SHP77 treated with DMSO at 0.1 percent for 48 hours (cell line): ENCODE measurements at regions not wholly inside any gene's neighbourhood (a gene's known extent, or its start where the extent isn't known, plus 50 kb on each side); places are given as distances from the start of the nearest gene placed in this dataset.

Source experiments
- DNase-seq: peaks from one replicate; lab custom pipeline; 2025; lab: John Stamatoyannopoulos, UW

DNA sequence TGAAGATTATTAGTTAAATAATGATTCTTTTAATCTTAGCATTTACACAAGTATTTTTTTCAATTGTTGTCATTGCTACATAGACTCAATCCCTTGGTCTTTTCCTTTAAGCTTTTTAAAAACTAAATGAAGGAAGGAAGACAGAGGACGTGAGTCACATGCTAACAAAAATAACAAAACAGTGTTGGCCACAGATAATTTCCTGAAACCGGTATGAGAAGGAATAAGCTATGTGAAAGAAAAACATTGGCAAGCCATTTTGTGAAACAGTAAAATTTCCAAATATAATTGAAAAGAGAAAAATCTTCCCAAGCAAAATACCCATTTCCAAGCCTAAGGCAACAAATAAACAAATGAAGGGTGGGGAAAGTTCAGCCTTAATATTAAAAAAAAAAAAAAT lies 223.0 kb downstream of the AHR start:
- no peak for DNase-seq

- DNase-seq, result peak; percentile 83
Observed at GRCh38 chr7:17523813-17524739, 225.6 kb downstream of the AHR start.

GRCh38 chr7:17524746-17525145 lies 226.3 kb downstream of the AHR start:
- no peak for DNase-seq

GRCh38 chr7:17526621-17527020 lies 228.2 kb downstream of the AHR start:
- DNase-seq, result no peak

- no peak for DNase-seq
Observed at GRCh38 chr7:17528636-17529035, 230.2 kb downstream of the AHR start.

GRCh38 chr7:17530244-17530643 lies 231.8 kb downstream of the AHR start:
- no peak for DNase-seq

DNA sequence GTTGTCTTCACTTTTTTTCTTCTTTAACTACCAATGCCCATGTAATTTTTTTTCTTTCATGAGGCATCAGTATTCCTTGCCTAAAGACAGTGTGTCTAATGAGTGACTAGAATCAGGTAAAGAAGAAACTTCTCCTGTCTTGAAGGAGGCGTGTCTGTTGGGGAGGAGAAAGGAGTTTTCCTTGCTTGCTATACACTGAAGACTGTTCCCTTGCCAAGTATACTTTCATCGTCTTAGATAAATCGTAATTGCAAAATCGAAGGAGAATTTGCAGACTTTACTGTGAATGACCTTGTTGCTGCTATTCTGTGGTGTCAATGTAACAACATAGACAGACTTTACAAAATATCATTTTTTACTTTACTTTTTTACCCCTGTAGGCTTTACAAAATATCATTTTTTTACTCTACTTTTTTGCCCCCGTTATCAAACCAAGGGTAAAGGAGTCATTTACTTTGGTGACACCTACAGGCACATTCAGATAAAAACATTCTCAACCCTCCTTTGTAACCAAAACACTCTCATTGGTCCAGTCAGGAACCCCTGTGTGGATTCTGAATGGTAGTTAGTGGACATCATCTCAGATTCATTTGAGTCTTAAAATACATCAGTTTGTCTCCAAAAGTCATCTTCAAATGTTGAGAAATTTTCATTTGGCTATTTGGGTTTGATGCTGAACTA lies 232.4 kb downstream of the AHR start:
- no peak for DNase-seq

DNA sequence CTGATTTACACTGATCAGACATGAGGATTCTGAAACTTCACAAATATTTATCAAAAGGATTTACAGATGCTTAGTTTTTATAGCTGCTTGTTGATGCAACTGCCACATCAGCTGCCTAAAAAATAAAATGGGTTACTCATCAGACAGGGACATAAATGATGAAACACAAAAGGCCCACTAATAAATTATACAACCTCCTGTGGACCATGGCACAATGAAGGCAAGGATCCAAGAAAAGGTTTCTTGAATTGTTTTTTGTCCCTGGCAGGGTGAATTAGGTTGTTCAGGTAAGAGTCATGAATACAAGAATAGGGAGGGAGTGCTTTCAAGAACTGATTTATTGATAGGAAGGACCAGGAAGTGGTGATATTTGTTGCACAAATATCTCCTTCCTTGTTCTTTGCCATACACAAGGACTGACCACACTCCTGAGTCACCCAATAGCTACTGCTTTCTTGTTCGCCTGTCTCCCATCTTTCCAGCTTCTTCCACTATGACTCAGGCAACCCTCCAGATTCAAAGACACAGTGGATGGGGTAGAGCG lies 234.5 kb downstream of the AHR start:
- no peak for DNase-seq

GRCh38 chr7:17534348-17534747 lies 235.9 kb downstream of the AHR start:
- DNase-seq, result no peak

GRCh38 chr7:17535776-17536175 lies 237.3 kb downstream of the AHR start:
- DNase-seq, result no peak

- no peak for DNase-seq
Observed at GRCh38 chr7:17544401-17544800, 245.9 kb downstream of the AHR start.

DNA sequence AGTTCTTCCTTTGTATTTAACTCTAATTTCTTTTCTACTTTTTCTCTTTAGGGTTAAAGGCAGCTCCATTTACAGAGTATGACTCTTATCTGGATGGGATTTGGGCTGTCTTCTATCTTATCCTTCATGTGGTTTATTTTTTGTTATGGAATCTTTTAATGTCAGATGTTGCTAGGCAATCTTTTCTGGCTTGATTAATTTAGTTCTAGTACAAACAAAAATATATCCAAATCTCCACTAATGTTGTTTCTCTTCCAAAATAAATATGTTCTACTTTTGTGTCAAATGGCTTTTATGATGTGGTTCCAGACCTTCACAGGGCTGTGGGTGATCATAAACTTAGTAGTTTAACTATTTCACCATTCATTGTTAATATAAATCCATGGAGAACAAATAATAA lies 246.9 kb downstream of the AHR start:
- no peak for DNase-seq

DNA sequence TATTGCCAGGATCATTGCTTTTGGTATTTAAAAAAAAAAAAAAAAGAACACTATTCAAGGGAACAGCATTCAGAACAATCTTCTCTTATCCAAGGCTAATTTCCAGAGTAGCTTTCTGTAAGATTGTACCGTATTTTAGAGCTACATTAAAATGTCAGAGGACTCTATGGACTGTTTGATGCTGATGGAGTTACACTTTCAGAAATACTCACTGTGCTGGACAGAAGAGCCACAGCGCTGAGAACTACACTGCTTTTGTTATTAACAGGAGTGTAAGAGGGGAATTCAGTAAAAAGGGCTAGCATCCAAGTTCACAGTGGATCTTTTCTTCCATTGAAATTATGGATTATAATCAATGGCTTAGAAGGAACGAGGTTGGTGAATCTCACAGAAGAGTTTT lies 247.7 kb downstream of the AHR start:
- no peak for DNase-seq

GRCh38 chr7:17546592-17546991 lies 248.1 kb downstream of the AHR start:
- peak; percentile 22 for DNase-seq

GRCh38 chr7:17548014-17548653 lies 249.7 kb downstream of the AHR start:
- DNase-seq, result no peak

DNA sequence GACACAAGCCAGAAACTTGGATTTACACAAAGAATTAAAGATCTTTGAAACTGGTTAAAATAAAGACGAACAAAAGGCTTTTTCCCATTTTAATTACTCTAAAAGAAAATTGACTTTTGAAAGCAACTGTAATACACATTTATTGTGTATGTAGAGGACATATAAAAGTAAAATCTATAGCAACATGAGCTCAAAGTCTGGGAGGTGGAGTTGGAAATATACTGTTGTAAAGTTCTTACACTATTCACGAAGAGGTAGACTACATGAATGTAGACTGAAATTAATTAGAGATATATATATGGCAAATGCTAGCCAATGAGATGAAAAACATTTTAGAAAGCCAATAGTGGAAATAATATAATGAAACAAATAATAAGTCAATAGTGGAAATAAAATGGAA lies 251.0 kb downstream of the AHR start:
- no peak for DNase-seq

DNA sequence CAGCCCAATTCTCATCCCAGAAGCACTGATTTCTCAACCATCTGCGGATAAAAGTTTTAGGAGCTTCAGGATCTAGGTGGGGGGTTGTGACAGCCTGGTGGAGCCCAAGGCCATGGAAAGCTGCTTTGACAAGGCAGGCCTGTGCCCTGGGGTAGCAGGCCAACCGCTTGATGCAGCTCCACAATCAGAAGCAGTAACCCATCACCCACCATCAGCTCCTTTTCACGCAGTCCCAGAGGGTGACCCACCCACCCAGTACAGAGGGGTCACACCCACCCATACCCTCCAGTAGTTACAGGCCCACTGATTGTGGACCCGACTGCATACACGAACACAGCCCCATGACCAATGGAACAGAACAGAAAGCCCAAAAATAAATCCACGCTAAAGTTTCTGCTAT lies 253.9 kb downstream of the AHR start:
- no peak for DNase-seq

DNA sequence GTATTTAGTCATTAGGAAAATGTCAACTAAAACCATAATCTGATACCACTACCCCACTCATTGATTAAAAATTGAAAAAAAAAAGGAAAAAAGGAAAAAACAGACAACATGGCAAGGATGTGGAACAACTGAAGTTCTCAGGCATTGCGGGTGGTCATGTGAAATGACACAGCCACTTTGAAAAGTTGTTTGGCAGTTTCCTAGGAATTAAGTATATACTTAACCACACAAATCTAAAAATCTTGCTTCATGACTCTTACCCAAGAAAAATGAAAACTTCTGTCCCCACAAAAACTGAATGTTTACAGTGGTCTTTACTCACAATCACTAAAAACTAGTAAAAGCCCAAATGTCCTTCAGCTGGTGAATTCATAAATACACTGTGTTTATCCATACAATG lies 254.5 kb downstream of the AHR start:
- DNase-seq, result no peak

DNA sequence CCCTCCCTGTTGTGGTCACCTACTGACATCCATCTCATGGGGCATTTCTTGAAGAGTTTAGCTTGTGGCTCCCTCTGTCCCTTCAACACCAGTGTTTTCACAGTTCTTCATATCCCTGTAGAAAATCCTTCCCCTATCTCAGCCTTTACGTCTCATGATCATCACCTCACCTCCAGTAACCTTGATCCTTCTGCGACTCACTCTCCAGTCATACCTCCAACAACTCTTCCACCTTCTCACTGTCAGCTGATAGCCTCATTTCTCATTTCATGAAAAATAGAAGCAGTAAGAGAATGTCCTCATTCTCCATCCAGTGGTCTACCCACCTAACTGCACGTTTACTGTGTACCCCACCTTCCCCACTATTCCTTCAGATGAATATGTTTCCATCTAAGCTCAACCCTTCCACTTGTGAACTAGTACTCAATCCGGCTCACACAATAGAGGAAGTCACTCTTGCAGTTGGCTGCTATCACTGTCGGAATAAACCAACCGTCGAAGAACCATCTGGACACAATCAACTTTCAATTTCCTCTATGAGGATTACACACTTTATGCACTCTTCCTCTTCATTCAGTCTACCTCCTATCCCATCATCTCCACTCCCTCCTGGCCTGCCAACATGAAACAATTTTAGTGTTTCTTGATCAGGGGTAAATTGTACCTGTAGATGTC lies 256.0 kb downstream of the AHR start:
- DNase-seq, result no peak

GRCh38 chr7:17556247-17556956 lies 257.9 kb downstream of the AHR start:
- no peak for DNase-seq

- no peak for DNase-seq
Observed at GRCh38 chr7:17557251-17557671, 258.8 kb downstream of the AHR start.
